Endodermal cell (in vitro differentiated cells): ENCODE measurements at regions not wholly inside any gene's neighbourhood (a gene's known extent, or its start where the extent isn't known, plus 50 kb on each side); places are given as distances from the start of the nearest gene placed in this dataset.
A peak's percentile ranks its signal among the peaks of the same experiment; 100 is the strongest.

Source experiments
- DNase-seq: peaks from one replicate; pipeline ENCODE4 v3.0.0-alpha.2; 2017
- H3K27ac ChIP-seq: 2 replicates; pipeline ENCODE4 v1.5.1; 2013; ENCODE audit warnings: mild to moderate bottlenecking, low read depth, low read length, moderate library complexity
- H3K27me3 ChIP-seq: 2 replicates; pipeline ENCODE4 v1.6.1; 2013; ENCODE audit warnings: mild to moderate bottlenecking, low read length, moderate library complexity; ENCODE audit not compliant: insufficient read depth, control insufficient read depth, poor library complexity, severe bottlenecking
- H3K36me3 ChIP-seq: 2 replicates; pipeline ENCODE4 v1.7.0; 2013; ENCODE audit warnings: mild to moderate bottlenecking, low read length, moderate library complexity; ENCODE audit not compliant: control insufficient read depth, insufficient read depth
- H3K4me1 ChIP-seq: one replicate; pipeline ENCODE4 v1.7.0; 2013; ENCODE audit warnings: low read length; ENCODE audit not compliant: control insufficient read depth, insufficient read depth
- H3K4me3 ChIP-seq: 2 replicates; pipeline ENCODE4 v1.5.1; 2013; ENCODE audit warnings: mild to moderate bottlenecking, low read length, moderate library complexity
- H3K9ac ChIP-seq: 2 replicates; pipeline ENCODE4 v1.6.1; 2013; ENCODE audit warnings: mild to moderate bottlenecking, low read length, moderate library complexity; ENCODE audit not compliant: poor library complexity, severe bottlenecking; ENCODE audit errors: extremely low read depth
- H3K9me3 ChIP-seq: 2 replicates; pipeline ENCODE4 v1.6.1; 2013; ENCODE audit warnings: mild to moderate bottlenecking, low read length, moderate library complexity; ENCODE audit not compliant: control insufficient read depth
- H3K27ac Mint-ChIP-seq: 2 replicates; pipeline ENCODE4 v1.8.0; 2020; ENCODE audit warnings: mixed read lengths
- H3K27me3 Mint-ChIP-seq: 2 replicates; pipeline ENCODE4 v1.8.0; 2021; ENCODE audit warnings: mild to moderate bottlenecking, mixed read lengths; ENCODE audit not compliant: insufficient read depth
- H3K36me3 Mint-ChIP-seq: 2 replicates; pipeline ENCODE4 v1.8.0; 2020; ENCODE audit warnings: low read depth, mixed read lengths
- H3K4me1 Mint-ChIP-seq: 2 replicates; pipeline ENCODE4 v1.8.0; 2020; ENCODE audit warnings: mixed read lengths
- H3K4me3 Mint-ChIP-seq: 2 replicates; pipeline ENCODE4 v1.8.0; 2020; ENCODE audit warnings: mild to moderate bottlenecking, moderate library complexity, mixed read lengths
- H3K9me3 Mint-ChIP-seq: 2 replicates; pipeline ENCODE4 v1.8.0; 2020; ENCODE audit warnings: mild to moderate bottlenecking, mixed read lengths
- CTCF ChIP-seq: fragments of 200-600 bp; sonication (generic); conservative IDR thresholded peaks from 2 replicates; pipeline ENCODE4 v1.5.0; 2021; ENCODE audit warnings: antibody characterized with exemption, mild to moderate bottlenecking
- WGBS, 2 experiments: methylation state at CpG; one replicate each; pipeline versions ENCODE4 v1.1.5 to v1.1.7; 2013; ENCODE audit warnings: missing lambda C conversion rate in 2 of 2, mixed read lengths in 1 of 2; ENCODE audit not compliant: insufficient coverage in 1 of 2, insufficient read length in 1 of 2; 5-methylcytosine and 5-hydroxymethylcytosine counted together

GRCh38 chr10:3239066-3239919, 66.7 kb upstream of the PITRM1 start:
- WGBS, 2 experiments, result 49 to 62% methylated on average over 22 to 35 of the region's 35 CpGs
- no peak overlapping the region for H3K4me3 Mint-ChIP-seq

GRCh38 chr10:3238115-3238871, 65.7 kb upstream of the PITRM1 start:
- Mint-ChIP-seq H3K27ac (no peak overlapping the region), H3K4me3 (no peak overlapping the region), H3K4me1 (peaks cover 3% of the 10 kb centered on the region), H3K36me3 (no peaks in the 10 kb centered on the region), H3K27me3 (peaks cover 9% of the 10 kb centered on the region), H3K9me3 (no peaks in the 10 kb centered on the region)
- Histone ChIP-seq H3K9ac (no peak overlapping the region), H3K4me3 (no peak overlapping the region), H3K27ac (no peak overlapping the region), H3K36me3 (no peaks in the 10 kb centered on the region), H3K4me1 (no peaks in the 10 kb centered on the region), H3K27me3 (no peaks in the 10 kb centered on the region), H3K9me3 (no peaks in the 10 kb centered on the region)
- no peak for TF ChIP-seq CTCF
- no peak for DNase-seq
- WGBS, 2 experiments, result 86 to 88% methylated on average over 15 to 26 of the region's 26 CpGs

More at GRCh38 chr10:3239066-3239919, 66.7 kb upstream of the PITRM1 start:
- Mint-ChIP-seq H3K9me3 (no peaks in the 10 kb centered on the region), H3K4me1 (peaks cover 4% of the 10 kb centered on the region), H3K27ac (no peak overlapping the region), H3K27me3 (peaks cover 9% of the 10 kb centered on the region), H3K36me3 (no peaks in the 10 kb centered on the region)
- Histone ChIP-seq H3K27ac (no peak overlapping the region), H3K36me3 (no peaks in the 10 kb centered on the region), H3K27me3 (no peaks in the 10 kb centered on the region), H3K9ac (no peak overlapping the region), H3K4me1 (no peaks in the 10 kb centered on the region), H3K4me3 (no peak overlapping the region), H3K9me3 (no peaks in the 10 kb centered on the region)
- peak; percentile 94 for DNase-seq
- TF ChIP-seq CTCF, result peak; percentile 96

- Mint-ChIP-seq H3K4me1 (no peaks in the 10 kb centered on the region), H3K27me3 (peaks cover 9% of the 10 kb centered on the region), H3K4me3 (no peak overlapping the region), H3K9me3 (no peaks in the 10 kb centered on the region), H3K27ac (no peak overlapping the region), H3K36me3 (no peaks in the 10 kb centered on the region)
- H3K9me3 ChIP-seq, result no peaks in the 10 kb centered on the region
- no peaks in the 10 kb centered on the region for H3K4me1 ChIP-seq
- 95 to 96% methylated on average over 7 to 13 of the region's 13 CpGs for WGBS, 2 experiments
- no peak for TF ChIP-seq CTCF
- DNase-seq, result no peak
- H3K9ac ChIP-seq, result no peak overlapping the region
- no peak overlapping the region for H3K27ac ChIP-seq
- no peaks in the 10 kb centered on the region for H3K27me3 ChIP-seq
- no peaks in the 10 kb centered on the region for H3K36me3 ChIP-seq
- H3K4me3 ChIP-seq, result no peak overlapping the region
These were observed 64.9 kb upstream of the PITRM1 start for GRCh38 chr10:3237530-3237929.
